DMS 273 treated with DMSO at 0.1 percent for 48 hours (cell line): ENCODE measurements at regions not wholly inside any gene's neighbourhood (a gene's known extent, or its start where the extent isn't known, plus 50 kb on each side); places are given as distances from the start of the nearest gene placed in this dataset.
"Not testable (repeated sequence)": the region's sequence is repeated elsewhere in the genome, so short reads cannot be mapped to it uniquely, and the experiment has no call there.

Experiments
- DNase-seq: peaks from one replicate; lab custom pipeline; 2025; lab: John Stamatoyannopoulos, UW

GRCh38 chr12:105644770-105645169 lies 314.3 kb downstream of the C12orf75 start:
- no peak for DNase-seq

GRCh38 chr12:105654606-105655005 lies 324.1 kb downstream of the C12orf75 start:
- no peak for DNase-seq

GRCh38 chr12:105658389-105658788 lies 327.9 kb downstream of the C12orf75 start:
- no peak for DNase-seq

GRCh38 chr12:105659355-105660075 lies 329.0 kb downstream of the C12orf75 start:
- no peak for DNase-seq

GRCh38 chr12:105664765-105665164 lies 334.3 kb downstream of the C12orf75 start:
- DNase-seq = not testable (repeated sequence)

GRCh38 chr12:105665366-105665765 lies 334.9 kb downstream of the C12orf75 start:
- no peak for DNase-seq

- no peak for DNase-seq
Observed at GRCh38 chr12:105667973-105668743, 337.7 kb downstream of the C12orf75 start.

GRCh38 chr12:105670672-105671071 lies 340.2 kb downstream of the C12orf75 start:
- no peak for DNase-seq

- no peak for DNase-seq
Observed at GRCh38 chr12:105671720-105672119, 341.2 kb downstream of the C12orf75 start.

- DNase-seq = no peak
Observed at GRCh38 chr12:105672121-105672975, 341.9 kb downstream of the C12orf75 start.

GRCh38 chr12:105674871-105675699 lies 344.6 kb downstream of the C12orf75 start:
- DNase-seq = no peak

GRCh38 chr12:105676694-105677093 lies 346.2 kb downstream of the C12orf75 start:
- DNase-seq = no peak

GRCh38 chr12:105677672-105678071 lies 347.2 kb downstream of the C12orf75 start:
- no peak for DNase-seq

- no peak for DNase-seq
Observed at GRCh38 chr12:105679982-105680381, 349.5 kb downstream of the C12orf75 start.

GRCh38 chr12:105681341-105681740 lies 350.9 kb downstream of the C12orf75 start:
- DNase-seq = no peak

GRCh38 chr12:105682821-105683220 lies 352.3 kb downstream of the C12orf75 start:
- not testable (repeated sequence) for DNase-seq

- DNase-seq = not testable (repeated sequence)
Observed at GRCh38 chr12:105683836-105684235, 353.3 kb downstream of the C12orf75 start.

GRCh38 chr12:105698075-105698474 lies 367.6 kb downstream of the C12orf75 start:
- DNase-seq = no peak

- no peak for DNase-seq
Observed at GRCh38 chr12:105699209-105699608, 368.7 kb downstream of the C12orf75 start.

- no peak for DNase-seq
Observed at GRCh38 chr12:105704787-105705186, 374.3 kb downstream of the C12orf75 start.

GRCh38 chr12:105705235-105705634 lies 374.7 kb downstream of the C12orf75 start:
- DNase-seq = no peak
